IMR-90 (cell line): ENCODE measurements at regions not wholly inside any gene's neighbourhood (a gene's known extent, or its start where the extent isn't known, plus 50 kb on each side); places are given as distances from the start of the nearest gene placed in this dataset.

Source experiments
- ATAC-seq: fragments of 200-7000 bp; cut with Tn5 transposase; 2 replicates; pipeline ENCODE4 v1.9.1; 2020; ENCODE audit warnings: low read depth, mild to moderate bottlenecking, moderate library complexity
- BruUV-seq: library from RNA; stranded (reverse); fragments of 400-500 nt; replicated peaks from 2 replicates; lab custom pipeline; 2021; lab: Mats Ljungman, UMichigan
- CTCF ChIA-PET: fragments of 300-600 bp; formaldehyde crosslinking; extraction: SDS; loops from one replicate; lab custom pipeline; 2021; ENCODE audit warnings: antibody characterized with exemption; lab: Yijun Ruan, JAX
- POLR2A ChIA-PET: fragments of 300-600 bp; sonication (Branson Sonifier 250); formaldehyde crosslinking; loops from one replicate; lab custom pipeline; 2022; ENCODE audit warnings: antibody characterized with exemption; ENCODE audit not compliant: unreplicated experiment; lab: Charles Lee
- DNase-seq: peaks from one replicate; pipeline ENCODE4 v3.0.0; 2013
- H2AFZ ChIP-seq: replicated peaks from 2 replicates; pipeline ENCODE3; 2013; ENCODE audit warnings: low read length, mild to moderate bottlenecking; ENCODE audit not compliant: poor library complexity
- H2AK5ac ChIP-seq: 2 replicates; pipeline ENCODE4 v1.6.1; 2013; ENCODE audit warnings: low read depth, low read length, inconsistent platforms
- H2AK9ac ChIP-seq: replicated peaks from 2 replicates; pipeline ENCODE3; 2013; ENCODE audit warnings: mild to moderate bottlenecking, low read depth, low read length, moderate library complexity; ENCODE audit not compliant: poor library complexity
- H2BK120ac ChIP-seq: 2 replicates; pipeline ENCODE4 v1.6.1; 2013; ENCODE audit warnings: low read depth, low read length, inconsistent platforms
- H2BK15ac ChIP-seq: 3 replicates; pipeline ENCODE4 v1.6.1; 2013; ENCODE audit warnings: low read depth, low read length, inconsistent platforms
- H2BK20ac ChIP-seq: 2 replicates; pipeline ENCODE4 v1.6.1; 2013; ENCODE audit warnings: low read depth, mild to moderate bottlenecking, inconsistent platforms, low read length, moderate library complexity
- H2BK5ac ChIP-seq: 2 replicates; pipeline ENCODE4 v1.6.1; 2013; ENCODE audit warnings: mild to moderate bottlenecking, low read depth, low read length, inconsistent platforms; ENCODE audit not compliant: poor library complexity, severe bottlenecking
- H3K14ac ChIP-seq: replicated peaks from 2 replicates; pipeline ENCODE4 v1.6.1; 2013; ENCODE audit warnings: low read depth, low read length, inconsistent platforms
- H3K18ac ChIP-seq: 2 replicates; pipeline ENCODE4 v1.6.1; 2013; ENCODE audit warnings: low read depth, low read length, control low read depth
- H3K23ac ChIP-seq: 2 replicates; pipeline ENCODE4 v1.6.1; 2013; ENCODE audit warnings: low read depth, low read length, inconsistent platforms
- H3K27ac ChIP-seq: 2 replicates; pipeline ENCODE4 v1.5.1; 2013; ENCODE audit warnings: mild to moderate bottlenecking, control low read depth, low read length; ENCODE audit not compliant: insufficient read depth
- H3K27me3 ChIP-seq: 2 replicates; pipeline ENCODE4 v1.6.1; 2013; ENCODE audit warnings: low read length; ENCODE audit not compliant: control insufficient read depth, insufficient read depth
- H3K36me3 ChIP-seq: 2 replicates; pipeline ENCODE4 v1.6.1; 2013; ENCODE audit warnings: low read length, mixed read lengths; ENCODE audit not compliant: control insufficient read depth, insufficient read depth
- H3K4ac ChIP-seq: 2 replicates; pipeline ENCODE4 v1.6.1; 2013; ENCODE audit warnings: low read depth, low read length, inconsistent platforms
- H3K4me1 ChIP-seq: 2 replicates; pipeline ENCODE4 v1.6.1; 2013; ENCODE audit warnings: low read length, mixed read lengths; ENCODE audit not compliant: control insufficient read depth, insufficient read depth
- H3K4me2 ChIP-seq: 2 replicates; pipeline ENCODE4 v1.6.1; 2013; ENCODE audit warnings: low read depth, mild to moderate bottlenecking, control low read depth, low read length, moderate library complexity
- H3K4me3 ChIP-seq: 2 replicates; pipeline ENCODE4 v1.5.1; 2013; ENCODE audit warnings: low read depth, mild to moderate bottlenecking, control low read depth, low read length, moderate library complexity; ENCODE audit not compliant: insufficient read depth
- H3K56ac ChIP-seq: 2 replicates; pipeline ENCODE4 v1.6.1; 2013; ENCODE audit warnings: low read length, inconsistent platforms; ENCODE audit not compliant: insufficient read depth; ENCODE audit errors: extremely low read depth
- H3K79me1 ChIP-seq, 2 experiments: 2 replicates each; pipeline ENCODE4 v1.6.1; 2013; ENCODE audit warnings: low read length in 2 of 2, inconsistent platforms in 1 of 2, low read depth in 1 of 2
- H3K9ac ChIP-seq: 2 replicates; pipeline ENCODE4 v1.6.1; 2013; ENCODE audit warnings: low read depth, low read length, control low read depth
- H3K9me1 ChIP-seq: 2 replicates; pipeline ENCODE4 v1.6.1; 2013; ENCODE audit warnings: low read length, inconsistent platforms; ENCODE audit not compliant: insufficient read depth
- H3K9me3 ChIP-seq: 2 replicates; pipeline ENCODE4 v1.6.1; 2013; ENCODE audit warnings: low read length; ENCODE audit not compliant: control insufficient read depth, insufficient read depth
- H4K20me1 ChIP-seq: 2 replicates; pipeline ENCODE4 v1.6.1; 2013; ENCODE audit warnings: low read length, inconsistent platforms; ENCODE audit not compliant: insufficient read depth
- H4K5ac ChIP-seq: 2 replicates; pipeline ENCODE4 v1.6.1; 2013; ENCODE audit warnings: mild to moderate bottlenecking, low read depth, low read length, control low read depth
- H4K8ac ChIP-seq, 2 experiments: 2 replicates each; pipeline ENCODE4 v1.6.1; 2013; ENCODE audit warnings: low read depth in 2 of 2, low read length in 2 of 2, control low read depth in 1 of 2, inconsistent platforms in 1 of 2
- H4K91ac ChIP-seq: 2 replicates; pipeline ENCODE4 v1.6.1; 2013; ENCODE audit warnings: low read depth, low read length, inconsistent platforms; ENCODE audit not compliant: insufficient read depth
- CHD1 ChIP-seq: IDR thresholded peaks from 2 replicates; pipeline ENCODE4 v1.6.1; 2012; ENCODE audit warnings: low read depth, low read length, improper control_type of control experiment
- RCOR1 ChIP-seq: IDR thresholded peaks from 2 replicates; pipeline ENCODE4 v1.6.1; 2012; ENCODE audit warnings: mild to moderate bottlenecking, low read length, improper control_type of control experiment; ENCODE audit not compliant: insufficient replicate concordance
- RFX5 ChIP-seq: IDR thresholded peaks from 2 replicates; pipeline ENCODE4 v1.8.0; 2012; ENCODE audit warnings: low read depth, mild to moderate bottlenecking, low read length, moderate library complexity
- WGBS, 2 experiments: methylation state at CpG; one replicate each; pipeline versions ENCODE4 v1.1.5 to v1.1.7; 2013; ENCODE audit warnings: missing lambda C conversion rate in 2 of 2; ENCODE audit not compliant: insufficient read length in 1 of 2; ENCODE audit errors: extremely low coverage in 2 of 2; 5-methylcytosine and 5-hydroxymethylcytosine counted together
- dilution Hi-C: fragments of 300-500 bp; cut with HindIII; formaldehyde crosslinking; loops from one replicate; pipeline ENCODE4 v1.14.3; 2018; ENCODE audit warnings: low sequenced_read_pairs; ENCODE audit not compliant: unreplicated experiment
- in situ Hi-C: fragments of 300-500 bp; cut with MboI; formaldehyde crosslinking; loops from 3 replicates; pipeline ENCODE4 v1.14.3; 2019; ENCODE audit warnings: low sequenced_read_pairs, inconsistent platforms, mixed read lengths
- intact Hi-C: fragments of 100-400 bp; cut with micrococcal nuclease; formaldehyde crosslinking; loops from 2 replicates; pipeline ENCODE4 v1.10.0; 2022

DNA sequence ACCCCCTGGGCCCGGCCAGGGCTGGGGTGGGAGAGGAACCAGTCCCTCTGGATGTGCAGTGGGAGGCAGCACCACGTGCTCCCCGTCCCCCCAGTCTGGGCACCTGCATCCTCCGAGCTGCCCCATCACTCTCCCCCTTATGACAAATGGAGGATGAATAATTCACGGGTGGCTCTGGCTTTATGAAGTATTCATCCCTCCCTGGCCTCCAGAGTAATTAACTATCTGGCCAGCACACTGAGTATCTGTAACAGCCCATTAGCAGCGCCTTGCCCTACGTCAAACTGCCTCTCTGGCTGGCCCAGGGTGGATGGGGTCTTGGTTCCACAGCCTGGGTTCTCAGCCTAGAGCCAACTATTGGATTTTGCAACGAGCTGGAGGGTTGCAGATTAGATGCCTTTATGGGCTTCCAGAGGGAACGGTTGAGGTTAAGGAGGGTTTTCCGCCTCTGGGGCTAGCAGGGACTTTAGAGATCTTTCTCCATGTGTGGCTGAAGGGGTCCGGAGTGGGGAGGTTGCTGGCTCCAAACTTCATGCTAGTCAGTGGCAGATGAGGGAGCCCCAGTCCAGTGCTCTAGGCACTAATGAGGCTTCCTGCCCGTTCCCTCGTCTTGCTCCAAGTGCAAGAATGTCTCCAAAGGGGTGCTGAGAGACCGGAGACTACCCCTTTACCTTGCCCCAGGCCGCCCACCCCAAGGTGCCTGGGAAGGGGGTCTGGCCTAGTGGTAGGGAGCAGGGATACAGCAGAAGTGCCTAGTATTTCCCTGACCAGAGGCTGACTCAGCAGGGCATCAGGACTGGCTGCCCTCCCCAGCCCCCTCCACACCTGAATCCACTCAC, 53.5 kb upstream of the MLN start:
- no peak overlapping the region for H4K8ac ChIP-seq
- no peak for ATAC-seq
- no peak overlapping the region for H3K4me3 ChIP-seq
- no peak for DNase-seq
- no peak overlapping the region for H3K18ac ChIP-seq
- no peak overlapping the region for H2BK5ac ChIP-seq
- H4K5ac ChIP-seq: no peak overlapping the region
- H3K27ac ChIP-seq: no peak overlapping the region
- H2AK5ac ChIP-seq: no peak overlapping the region
- no peak overlapping the region for H3K14ac ChIP-seq
- H3K9me1 ChIP-seq: no peaks in the 10 kb centered on the region
- H3K36me3 ChIP-seq: no peaks in the 10 kb centered on the region
- H3K9me3 ChIP-seq: no peaks in the 10 kb centered on the region
- no peak overlapping the region for H3K4ac ChIP-seq
- H4K91ac ChIP-seq: no peak overlapping the region
- H3K79me1 ChIP-seq: no peaks in the 10 kb centered on the region
- H3K4me2 ChIP-seq: no peak overlapping the region
- in situ Hi-C loops (no loop called here), intact Hi-C loops (no loop called here), dilution Hi-C loops (no loop called here)
- H3K56ac ChIP-seq: no peak overlapping the region
- H2AK9ac ChIP-seq: no peak overlapping the region
- H3K9ac ChIP-seq: no peak overlapping the region
- peaks cover 52% of the 10 kb centered on the region for H3K27me3 ChIP-seq
- no peak overlapping the region for H3K23ac ChIP-seq
- no peak overlapping the region for H2BK120ac ChIP-seq
- ChIA-PET CTCF (no interaction called here), POLR2A (no interaction called here)
- H4K20me1 ChIP-seq: no peaks in the 10 kb centered on the region
- BruUV-seq: no TSS peak
- H3K4me1 ChIP-seq: no peaks in the 10 kb centered on the region
- WGBS, 2 experiments: no CpG with 5 or more reads among the region's 15 CpGs
- H2BK15ac ChIP-seq: no peak overlapping the region
- H2BK20ac ChIP-seq: no peak overlapping the region
- TF ChIP-seq CHD1: no peak
- TF ChIP-seq RFX5: no peak
- TF ChIP-seq RCOR1: no peak
- H2AFZ ChIP-seq: no peak overlapping the region
